ENCODE measurements at regions not wholly inside any gene's neighbourhood (a gene's known extent, or its start where the extent isn't known, plus 50 kb on each side); places are given as distances from the start of the nearest gene placed in this dataset.

DNA sequence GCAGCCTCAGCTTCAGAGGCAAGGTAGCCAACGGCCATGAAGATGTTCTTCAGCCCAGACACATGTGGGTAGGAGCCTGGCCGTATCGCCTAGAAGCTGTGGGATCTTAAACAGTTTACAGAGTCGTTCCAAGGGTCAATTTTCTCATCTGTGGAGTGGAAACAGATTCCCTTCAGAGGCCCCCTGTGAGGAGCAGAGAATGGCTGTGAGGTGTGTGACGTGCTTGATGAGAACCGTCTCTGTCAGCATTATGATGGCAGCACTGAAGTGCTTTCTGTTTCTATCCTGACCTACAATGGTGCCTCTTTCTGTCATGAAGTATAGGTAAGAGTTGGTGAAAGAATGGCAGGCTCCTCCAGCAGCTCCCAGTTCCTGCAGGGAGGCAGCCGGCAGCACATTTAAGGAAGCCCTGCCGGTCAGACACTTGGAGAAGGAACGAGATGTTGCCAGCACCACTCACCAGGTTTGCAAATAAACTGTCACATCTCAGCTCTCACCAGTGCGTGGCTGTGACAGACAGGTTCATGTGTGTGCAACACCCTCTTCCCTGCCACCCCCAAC lies 277.3 kb downstream of the FOXO1 start:
- TF ChIP-seq POLR2A (IDR thresholded peaks at IDR 0.05) = no peak
- TF ChIP-seq, protein P1, sequence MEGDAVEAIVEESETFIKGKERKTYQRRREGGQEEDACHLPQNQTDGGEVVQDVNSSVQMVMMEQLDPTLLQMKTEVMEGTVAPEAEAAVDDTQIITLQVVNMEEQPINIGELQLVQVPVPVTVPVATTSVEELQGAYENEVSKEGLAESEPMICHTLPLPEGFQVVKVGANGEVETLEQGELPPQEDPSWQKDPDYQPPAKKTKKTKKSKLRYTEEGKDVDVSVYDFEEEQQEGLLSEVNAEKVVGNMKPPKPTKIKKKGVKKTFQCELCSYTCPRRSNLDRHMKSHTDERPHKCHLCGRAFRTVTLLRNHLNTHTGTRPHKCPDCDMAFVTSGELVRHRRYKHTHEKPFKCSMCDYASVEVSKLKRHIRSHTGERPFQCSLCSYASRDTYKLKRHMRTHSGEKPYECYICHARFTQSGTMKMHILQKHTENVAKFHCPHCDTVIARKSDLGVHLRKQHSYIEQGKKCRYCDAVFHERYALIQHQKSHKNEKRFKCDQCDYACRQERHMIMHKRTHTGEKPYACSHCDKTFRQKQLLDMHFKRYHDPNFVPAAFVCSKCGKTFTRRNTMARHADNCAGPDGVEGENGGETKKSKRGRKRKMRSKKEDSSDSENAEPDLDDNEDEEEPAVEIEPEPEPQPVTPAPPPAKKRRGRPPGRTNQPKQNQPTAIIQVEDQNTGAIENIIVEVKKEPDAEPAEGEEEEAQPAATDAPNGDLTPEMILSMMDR (IDR thresholded peaks at IDR 0.05) = no peak
